Gastroesophageal sphincter (tissue), 3 donors: ENCODE measurements at regions not wholly inside any gene's neighbourhood (a gene's known extent, or its start where the extent isn't known, plus 50 kb on each side); places are given as distances from the start of the nearest gene placed in this dataset.

Experiments
- EP300 ChIP-seq: sonication (generic); formaldehyde crosslinking; IDR thresholded peaks from one replicate; pipeline ENCODE4 v1.6.1; 2017; ENCODE audit warnings: antibody characterized with exemption, mild to moderate bottlenecking
- POLR2A ChIP-seq, 2 donors: fragments of 450-650 bp; IDR thresholded peaks; one replicate each; pipeline ENCODE4 v1.6.1; 2017; ENCODE audit warnings: antibody characterized with exemption in 2 of 2, mild to moderate bottlenecking in 2 of 2, moderate library complexity in 1 of 2
- POLR2AphosphoS5 ChIP-seq: sonication (generic); formaldehyde crosslinking; IDR thresholded peaks from one replicate; pipeline ENCODE4 v1.6.1; 2017; ENCODE audit warnings: antibody characterized with exemption
- TF ChIP-seq, protein P1 (sequence below), 4 experiments: fragments of 200-600 bp in 2 of 4; fragments of 450-650 bp in 2 of 4; sonication (generic) in 1 of 4; IDR thresholded peaks; one replicate each; pipeline ENCODE4 v1.5.1; 2017 to 2019; ENCODE audit warnings: antibody characterized with exemption in 4 of 4, mild to moderate bottlenecking in 2 of 4, moderate library complexity in 2 of 4

DNA sequence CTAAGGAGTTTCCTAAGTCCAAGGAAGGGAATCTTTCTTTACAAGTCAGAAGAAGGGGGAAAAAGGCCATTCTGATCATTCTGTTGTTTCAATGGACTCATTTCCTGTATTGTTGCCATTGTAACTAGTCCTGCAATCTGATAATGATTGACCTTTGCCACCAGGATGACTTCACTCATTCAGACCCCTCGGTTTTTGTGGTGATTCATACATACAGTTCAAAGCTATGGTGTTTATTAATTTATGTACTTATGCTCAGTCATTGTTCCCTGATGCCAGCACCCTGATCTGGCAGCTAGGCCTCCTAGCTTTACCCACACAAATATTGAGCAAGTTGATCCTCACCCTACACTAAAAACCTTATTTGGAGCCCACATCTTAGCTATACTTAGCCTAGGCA lies 57.6 kb upstream of the ZNF519 start:
- TF ChIP-seq POLR2A (IDR thresholded peaks at IDR 0.05) (no peak), EP300 (no peak), POLR2AphosphoS5 (no peak)
- TF ChIP-seq, protein P1, sequence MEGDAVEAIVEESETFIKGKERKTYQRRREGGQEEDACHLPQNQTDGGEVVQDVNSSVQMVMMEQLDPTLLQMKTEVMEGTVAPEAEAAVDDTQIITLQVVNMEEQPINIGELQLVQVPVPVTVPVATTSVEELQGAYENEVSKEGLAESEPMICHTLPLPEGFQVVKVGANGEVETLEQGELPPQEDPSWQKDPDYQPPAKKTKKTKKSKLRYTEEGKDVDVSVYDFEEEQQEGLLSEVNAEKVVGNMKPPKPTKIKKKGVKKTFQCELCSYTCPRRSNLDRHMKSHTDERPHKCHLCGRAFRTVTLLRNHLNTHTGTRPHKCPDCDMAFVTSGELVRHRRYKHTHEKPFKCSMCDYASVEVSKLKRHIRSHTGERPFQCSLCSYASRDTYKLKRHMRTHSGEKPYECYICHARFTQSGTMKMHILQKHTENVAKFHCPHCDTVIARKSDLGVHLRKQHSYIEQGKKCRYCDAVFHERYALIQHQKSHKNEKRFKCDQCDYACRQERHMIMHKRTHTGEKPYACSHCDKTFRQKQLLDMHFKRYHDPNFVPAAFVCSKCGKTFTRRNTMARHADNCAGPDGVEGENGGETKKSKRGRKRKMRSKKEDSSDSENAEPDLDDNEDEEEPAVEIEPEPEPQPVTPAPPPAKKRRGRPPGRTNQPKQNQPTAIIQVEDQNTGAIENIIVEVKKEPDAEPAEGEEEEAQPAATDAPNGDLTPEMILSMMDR (IDR thresholded peaks at IDR 0.05), result no peak
